A549 (cell line): ENCODE measurements at regions not wholly inside any gene's neighbourhood (a gene's known extent, or its start where the extent isn't known, plus 50 kb on each side); places are given as distances from the start of the nearest gene placed in this dataset.
A peak's percentile ranks its signal among the peaks of the same experiment; 100 is the strongest.

ENCODE experiments used
- ATAC-seq, 2 experiments: fragments of 200-7000 bp in 1 of 2; fragments of >200 bp in 1 of 2; cut with Nextera tagmentation in 1 of 2; cut with Tn5 transposase in 1 of 2; 3 replicates each; pipeline versions ENCODE4 v1.8.0 to v1.9.1; 2018 to 2020; ENCODE audit warnings: mild to moderate bottlenecking in 1 of 2, moderate library complexity in 1 of 2
- CTCF ChIA-PET: fragments of 300-600 bp; sonication (Branson Sonifier 250); formaldehyde crosslinking; extraction: SDS; loops from one replicate; lab custom pipeline; 2021; ENCODE audit warnings: antibody characterized with exemption, inconsistent platforms; lab: Yijun Ruan, JAX
- POLR2A ChIA-PET: fragments of 350-600 bp; formaldehyde crosslinking; extraction: SDS; loops from one replicate; lab custom pipeline; 2021; ENCODE audit warnings: antibody characterized with exemption, inconsistent platforms; lab: Yijun Ruan, JAX
- DNase-seq, 2 experiments: peaks; one replicate each; pipeline versions ENCODE4 v3.0.0 to v3.0.0-alpha.2; 2011 to 2016; ENCODE audit warnings: low read depth in 1 of 2, low spot score in 1 of 2
- FAIRE-seq: peaks from 2 replicates; lab custom pipeline; 2011; peaks lifted over from hg19 to GRCh38; lab: Jason Lieb, UNC
- H3K27ac ChIP-seq, 2 experiments: fragments of >200 bp; sonication (Bioruptor Twin); formaldehyde crosslinking; 3 replicates each; pipeline ENCODE4 v1.5.1; 2016 to 2017
- H3K4me1 ChIP-seq: fragments of >200 bp; sonication (Bioruptor Twin); formaldehyde crosslinking; 3 replicates; pipeline ENCODE4 v1.6.1; 2016
- H3K4me2 ChIP-seq: fragments of >200 bp; sonication (Bioruptor Twin); formaldehyde crosslinking; 3 replicates; pipeline ENCODE4 v1.6.1; 2016
- H3K4me3 ChIP-seq: fragments of >200 bp; sonication (Bioruptor Twin); formaldehyde crosslinking; 3 replicates; pipeline ENCODE4 v1.5.1; 2016
- H3K9me3 ChIP-seq: fragments of >200 bp; sonication (Bioruptor Twin); formaldehyde crosslinking; 3 replicates; pipeline ENCODE4 v1.6.1; 2016
- ATOH8 ChIP-seq: fragments of 250-450 bp; sonication (Bioruptor Pico); IDR thresholded peaks from 2 replicates; pipeline ENCODE4 v1.5.0; 2020; ENCODE audit warnings: low read depth, mild to moderate bottlenecking, moderate library complexity
- BHLHE40 ChIP-seq: IDR thresholded peaks from 2 replicates; pipeline ENCODE4 v1.6.1; 2012; ENCODE audit warnings: low read depth, low read length, inconsistent platforms
- CBX2 ChIP-seq: fragments of 200-600 bp; sonication (generic); IDR thresholded peaks from 2 replicates; pipeline ENCODE4 v1.6.1; 2016; ENCODE audit warnings: low read depth, mild to moderate bottlenecking, borderline replicate concordance
- CEBPB ChIP-seq, 2 experiments: fragments of >200 bp in 1 of 2; sonication (Bioruptor Twin) in 1 of 2; formaldehyde crosslinking in 1 of 2; IDR thresholded peaks; 2 replicates each; pipeline ENCODE4 v1.6.1; 2012 to 2016
- CTCF ChIP-seq: fragments of >200 bp; sonication (Bioruptor Twin); formaldehyde crosslinking; IDR thresholded peaks from 3 replicates; pipeline ENCODE4 v1.5.1; 2016
- EHF ChIP-seq: fragments of 250-450 bp; sonication (Bioruptor Pico); IDR thresholded peaks from 2 replicates; pipeline ENCODE4 v1.5.0; 2020; ENCODE audit warnings: mild to moderate bottlenecking
- EP300 ChIP-seq, 2 experiments: fragments of >200 bp; sonication (Bioruptor Twin); formaldehyde crosslinking; IDR thresholded peaks; 2 replicates in 1 of 2; 3 replicates in 1 of 2; pipeline ENCODE4 v1.6.1; 2016 to 2017
- FOSB ChIP-seq: fragments of 250-450 bp; sonication (Bioruptor Pico); IDR thresholded peaks from 2 replicates; pipeline ENCODE4 v1.5.0; 2020; ENCODE audit warnings: mild to moderate bottlenecking, moderate library complexity
- FOSL2 ChIP-seq, 2 experiments: fragments of 450-650 bp in 1 of 2; fragments of >200 bp in 1 of 2; sonication (Bioruptor Twin) in 1 of 2; formaldehyde crosslinking; IDR thresholded peaks; 2 replicates each; pipeline versions ENCODE4 v1.5.0 to v1.6.1; 2016 to 2020; ENCODE audit warnings: mild to moderate bottlenecking in 1 of 2, moderate library complexity in 1 of 2
- HES2 ChIP-seq: fragments of >200 bp; sonication (Bioruptor Twin); formaldehyde crosslinking; IDR thresholded peaks from 2 replicates; pipeline ENCODE4 v1.6.1; 2016
- HOXA7 ChIP-seq: fragments of 250-450 bp; sonication (Bioruptor Pico); IDR thresholded peaks from 2 replicates; pipeline ENCODE4 v1.5.0; 2020; ENCODE audit warnings: mild to moderate bottlenecking, moderate library complexity
- JUN ChIP-seq, 2 experiments: fragments of >200 bp; sonication (Bioruptor Twin); formaldehyde crosslinking; IDR thresholded peaks; 2 replicates in 1 of 2; 3 replicates in 1 of 2; pipeline ENCODE4 v1.6.1; 2016 to 2017
- MAZ ChIP-seq: fragments of 150-350 bp; IDR thresholded peaks from 2 replicates; pipeline ENCODE4 v1.6.1; 2014; ENCODE audit warnings: antibody characterized with exemption, low read depth, low read length, borderline replicate concordance
- NPAS2 ChIP-seq: fragments of 250-450 bp; sonication (Bioruptor Pico); IDR thresholded peaks from 2 replicates; pipeline ENCODE4 v1.8.0; 2022; ENCODE audit warnings: mild to moderate bottlenecking, moderate library complexity, borderline replicate concordance
- POLR2A ChIP-seq: IDR thresholded peaks from 2 replicates; pipeline ENCODE4 v1.6.1; 2012; ENCODE audit warnings: mild to moderate bottlenecking, low read length
- RARB ChIP-seq: fragments of 250-450 bp; sonication (Bioruptor Pico); IDR thresholded peaks from 2 replicates; pipeline ENCODE4 v1.8.0; 2021; ENCODE audit warnings: mild to moderate bottlenecking, moderate library complexity
- REST ChIP-seq: fragments of 200-600 bp; sonication (generic); IDR thresholded peaks from 2 replicates; pipeline ENCODE4 v1.6.1; 2016; ENCODE audit warnings: antibody characterized with exemption, mild to moderate bottlenecking, moderate library complexity
- RFX5 ChIP-seq: fragments of 450-650 bp; IDR thresholded peaks from 2 replicates; pipeline ENCODE4 v1.7.1; 2014; ENCODE audit warnings: antibody characterized with exemption, mild to moderate bottlenecking, moderate library complexity
- RNF2 ChIP-seq: fragments of 200-600 bp; sonication (generic); IDR thresholded peaks from 2 replicates; pipeline ENCODE4 v1.6.1; 2016; ENCODE audit warnings: low read depth, mild to moderate bottlenecking, antibody characterized with exemption, moderate library complexity, borderline replicate concordance
- SREBF2 ChIP-seq: fragments of 450-650 bp; IDR thresholded peaks from 2 replicates; pipeline ENCODE4 v1.6.1; 2014; ENCODE audit warnings: mild to moderate bottlenecking, moderate library complexity
- ZC3H11A ChIP-seq: fragments of 450-650 bp; IDR thresholded peaks from 2 replicates; pipeline ENCODE4 v1.6.1; 2014; ENCODE audit warnings: antibody characterized with exemption, mild to moderate bottlenecking
- ZFP36 ChIP-seq: fragments of 450-650 bp; IDR thresholded peaks from 2 replicates; pipeline ENCODE4 v1.6.1; 2014; ENCODE audit warnings: borderline replicate concordance; ENCODE audit not compliant: partially characterized antibody
- WGBS: methylation state at CpG from one replicate; pipeline ENCODE4 v1.1.6; 2017; ENCODE audit errors: missing lambda C conversion rate; 5-methylcytosine and 5-hydroxymethylcytosine counted together

GRCh38 chr6:11398451-11399326, 138.9 kb upstream of the TMEM170B start:
- CTCF ChIA-PET = interaction anchor here (0.7 to 1.6 kb wide), 2 partner anchors 97 to 98 kb away, joined by 3 to 6 read pairs; no protein-coding TSS in a partner anchor

GRCh38 chr6:11397622-11398450, 139.7 kb upstream of the TMEM170B start:
- Histone ChIP-seq H3K4me1 (peaks cover 35% of the 10 kb centered on the region), H3K27ac (peak overlapping the region; percentile 56 to 79; a peak in 4 of 6 replicates), H3K9me3 (no peaks in the 10 kb centered on the region), H3K4me2 (peak overlapping the region; percentile 17; the same call in 2 of the 3 replicates)
- 82% methylated on average over 5 of the region's 5 CpGs for WGBS
- no peak for TF ChIP-seq REST
- TF ChIP-seq HES2 = no peak
- no peak for TF ChIP-seq EHF
- no peak for TF ChIP-seq RFX5
- no peak for TF ChIP-seq HOXA7 (CRISPR knock-in tag)
- no peak for TF ChIP-seq NPAS2 (CRISPR knock-in tag)
- TF ChIP-seq MAZ = no peak
- TF ChIP-seq CBX2 = no peak
- TF ChIP-seq, all 56 proteins: peak for 0
- no peak for ATAC-seq
- DNase-seq = no peak
- H3K4me3 ChIP-seq = no peak overlapping the region
- FAIRE-seq = no peak
- CTCF ChIA-PET = interaction anchor here (0.9 to 1.6 kb wide), 2 partner anchors 13 to 98 kb away, joined by 4 to 6 read pairs; no protein-coding TSS in a partner anchor
- POLR2A ChIA-PET = no interaction called here

More at GRCh38 chr6:11398451-11399326, 138.9 kb upstream of the TMEM170B start:
- FAIRE-seq = no peak
- H3K4me2 ChIP-seq = peak overlapping the region; percentile 17; the same call in 2 of the 3 replicates
- no peaks in the 10 kb centered on the region for H3K9me3 ChIP-seq
- TF ChIP-seq CEBPB (IDR thresholded peaks at IDR 0.05) (peak; percentile 81 to 83), ATOH8 (CRISPR knock-in tag) (no peak)
- peak in 1 of 2 experiments; percentile 27 for DNase-seq
- peaks cover 27% of the 10 kb centered on the region for H3K4me1 ChIP-seq
- ATAC-seq = no peak
- H3K4me3 ChIP-seq = no peak overlapping the region
- WGBS = 46% methylated on average over 6 of the region's 6 CpGs
- H3K27ac ChIP-seq = peak overlapping the region; percentile 56 to 79; a peak in 5 of 6 replicates
- POLR2A ChIA-PET = no interaction called here

GRCh38 chr6:11396860-11397259, 140.7 kb upstream of the TMEM170B start:
- Histone ChIP-seq H3K4me2 (no peak overlapping the region), H3K9me3 (no peaks in the 10 kb centered on the region), H3K4me1 (peaks cover 42% of the 10 kb centered on the region), H3K4me3 (no peak overlapping the region), H3K27ac (peak overlapping the region in 1 of 2 experiments; percentile 36; a peak in 3 of 6 replicates)
- no peak for DNase-seq
- ATAC-seq = no peak
- POLR2A ChIA-PET = no interaction called here
- 88% methylated on average over 3 of the region's 3 CpGs for WGBS
- TF ChIP-seq JUN (IDR thresholded peaks at IDR 0.05) = no peak
- TF ChIP-seq MAZ = no peak
- TF ChIP-seq ZC3H11A = no peak
- TF ChIP-seq RNF2 = no peak
- no peak for TF ChIP-seq RARB (CRISPR knock-in tag)
- no peak for TF ChIP-seq BHLHE40
- TF ChIP-seq FOSL2 (IDR thresholded peaks at IDR 0.05) = no peak
- no peak for TF ChIP-seq FOSL2 (CRISPR knock-in tag; IDR thresholded peaks at IDR 0.05)
- TF ChIP-seq POLR2A = no peak
- TF ChIP-seq CEBPB (IDR thresholded peaks at IDR 0.05) = no peak
- TF ChIP-seq ATOH8 (CRISPR knock-in tag) = no peak
- TF ChIP-seq FOSB (CRISPR knock-in tag) = no peak
- TF ChIP-seq ZFP36 = no peak
- TF ChIP-seq CTCF = no peak
- TF ChIP-seq SREBF2 = no peak
- no peak for TF ChIP-seq EP300 (IDR thresholded peaks at IDR 0.05)
- FAIRE-seq = no peak
- CTCF ChIA-PET = interaction anchor here (0.9 to 1.6 kb wide), 2 partner anchors 12 to 99 kb away, joined by 4 to 6 read pairs; no protein-coding TSS in a partner anchor
